ENCODE measurements at regions not wholly inside any gene's neighbourhood (a gene's known extent, or its start where the extent isn't known, plus 50 kb on each side); places are given as distances from the start of the nearest gene placed in this dataset.

DNA sequence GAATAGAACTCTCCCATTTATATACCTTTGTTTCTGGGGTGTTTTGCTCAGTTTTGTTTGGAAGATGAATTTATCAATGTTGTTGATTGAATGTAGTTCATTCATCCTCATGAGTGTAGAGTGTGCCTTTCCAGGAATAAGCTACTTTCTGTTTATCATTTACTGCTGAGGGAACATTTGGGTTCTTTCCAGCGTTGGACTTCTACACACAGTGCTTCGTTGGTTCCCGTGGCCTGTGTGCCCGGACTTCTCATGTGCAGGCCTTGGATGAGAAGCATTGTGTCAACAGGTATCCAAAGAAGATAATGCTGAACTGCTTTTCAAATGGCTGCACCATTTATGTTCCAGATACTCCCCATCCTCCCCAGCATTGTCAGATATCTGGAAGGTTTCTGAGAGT lies 107.6 kb upstream of the TNS3 start:
- H3K9me2 ChIP-seq (ENCODE audit: insufficient read depth, low read length) = no peaks in the 10 kb centered on the region
- no peaks in the 10 kb centered on the region for H4K20me1 ChIP-seq (ENCODE audit: insufficient read depth, low read length)
- intact Hi-C loops (cut with micrococcal nuclease; ENCODE audit: unreplicated experiment) = no loop called here
- H3K4me3 ChIP-seq (ENCODE audit: low read depth, low read length, poor library complexity, severe bottlenecking) = no peak overlapping the region
- no peaks in the 10 kb centered on the region for H3K9me3 ChIP-seq (ENCODE audit: low read length)
- H2AFZ ChIP-seq (ENCODE audit: low read length) = no peak overlapping the region
- no TSS peak for BruUV-seq (replicated peaks)
- POLR2A ChIA-PET = interaction anchor here (0.6 to 1.9 kb wide), 5 partner anchors 9 to 446 kb away, joined by 3 to 9 read pairs (median 3); no protein-coding TSS in a partner anchor
- no peak for DNase-seq (ENCODE audit: low spot score)
- H3K27ac ChIP-seq (ENCODE audit: low read depth, low read length, poor library complexity, severe bottlenecking) = no peak overlapping the region
- TF ChIP-seq, protein P1, sequence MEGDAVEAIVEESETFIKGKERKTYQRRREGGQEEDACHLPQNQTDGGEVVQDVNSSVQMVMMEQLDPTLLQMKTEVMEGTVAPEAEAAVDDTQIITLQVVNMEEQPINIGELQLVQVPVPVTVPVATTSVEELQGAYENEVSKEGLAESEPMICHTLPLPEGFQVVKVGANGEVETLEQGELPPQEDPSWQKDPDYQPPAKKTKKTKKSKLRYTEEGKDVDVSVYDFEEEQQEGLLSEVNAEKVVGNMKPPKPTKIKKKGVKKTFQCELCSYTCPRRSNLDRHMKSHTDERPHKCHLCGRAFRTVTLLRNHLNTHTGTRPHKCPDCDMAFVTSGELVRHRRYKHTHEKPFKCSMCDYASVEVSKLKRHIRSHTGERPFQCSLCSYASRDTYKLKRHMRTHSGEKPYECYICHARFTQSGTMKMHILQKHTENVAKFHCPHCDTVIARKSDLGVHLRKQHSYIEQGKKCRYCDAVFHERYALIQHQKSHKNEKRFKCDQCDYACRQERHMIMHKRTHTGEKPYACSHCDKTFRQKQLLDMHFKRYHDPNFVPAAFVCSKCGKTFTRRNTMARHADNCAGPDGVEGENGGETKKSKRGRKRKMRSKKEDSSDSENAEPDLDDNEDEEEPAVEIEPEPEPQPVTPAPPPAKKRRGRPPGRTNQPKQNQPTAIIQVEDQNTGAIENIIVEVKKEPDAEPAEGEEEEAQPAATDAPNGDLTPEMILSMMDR (conservative IDR thresholded peaks at IDR 0.05; ENCODE audit: low read length) = no peak
- TF ChIP-seq EZH2phosphoT487 (IDR thresholded peaks at IDR 0.05; ENCODE audit: borderline replicate concordance, low read depth, low read length) = no peak
- CTCF ChIA-PET (ENCODE audit: unreplicated experiment) = interaction anchor here (0.9 kb wide), 1 partner anchor 12 kb away, joined by 3 read pairs; no protein-coding TSS in a partner anchor
- peaks cover 30% of the 10 kb centered on the region for H3K4me1 ChIP-seq (ENCODE audit: insufficient read depth, low read length, poor library complexity, severe bottlenecking)
- no peaks in the 10 kb centered on the region for H3K79me2 ChIP-seq (ENCODE audit: insufficient read depth, low read depth, low read length)
- H3K36me3 ChIP-seq (ENCODE audit: insufficient read depth, low read length) = no peaks in the 10 kb centered on the region; the same call in 1 of the 2 replicates
- 0 out of 2 replicates have a peak overlapping the region, but pooled peaks have one; percentile 8 for H3K4me2 ChIP-seq (ENCODE audit: low read length)

DNA sequence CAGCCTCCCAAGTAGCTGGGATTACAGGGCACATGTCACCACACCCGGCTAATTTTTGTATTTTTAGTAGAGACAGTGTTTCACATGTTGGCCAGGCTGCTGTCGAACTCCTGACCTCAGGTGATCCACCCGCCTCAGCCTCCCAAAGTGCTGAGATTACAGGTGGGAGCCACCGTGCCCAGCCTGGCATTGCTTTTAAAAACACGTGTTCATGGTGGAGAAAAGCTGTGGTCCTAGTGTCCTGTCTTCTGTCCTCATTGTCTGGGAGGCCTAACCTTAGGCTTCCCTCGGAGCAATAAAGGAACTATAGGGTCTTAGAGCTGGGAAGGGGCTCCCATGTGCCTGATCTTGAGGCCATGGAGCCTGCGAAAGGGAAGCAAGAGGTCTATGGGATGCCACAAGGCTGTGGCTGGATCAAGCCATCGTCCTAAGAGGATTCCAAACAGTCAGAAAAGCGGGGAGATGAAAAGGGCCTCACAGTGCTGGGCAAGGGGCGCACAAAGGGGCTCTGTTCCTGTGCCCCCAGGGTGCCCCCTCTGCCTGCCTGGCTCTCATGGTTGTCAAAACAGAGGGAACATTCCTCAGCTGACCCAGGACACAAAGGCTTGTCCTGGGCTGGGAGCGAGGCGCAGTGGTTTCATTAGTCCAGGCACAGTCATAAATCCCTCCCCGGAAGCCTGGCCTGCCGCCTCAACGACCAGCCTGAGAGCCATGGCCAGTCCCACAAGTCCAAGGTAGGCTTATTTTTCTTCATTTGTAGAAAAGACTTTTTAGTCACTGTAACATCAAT lies 106.6 kb upstream of the TNS3 start:
- no TSS peak for BruUV-seq (replicated peaks)
- H4K20me1 ChIP-seq (ENCODE audit: insufficient read depth, low read length) = no peaks in the 10 kb centered on the region
- TF ChIP-seq, protein P1 (conservative IDR thresholded peaks at IDR 0.05; ENCODE audit: low read length) = no peak
- TF ChIP-seq EZH2phosphoT487 (IDR thresholded peaks at IDR 0.05; ENCODE audit: borderline replicate concordance, low read depth, low read length) = no peak
- no peaks in the 10 kb centered on the region for H3K9me3 ChIP-seq (ENCODE audit: low read length)
- no peak overlapping the region for H3K4me2 ChIP-seq (ENCODE audit: low read length)
- POLR2A ChIA-PET = interaction anchor here (0.6 to 1.9 kb wide), 4 partner anchors 9 to 28 kb away, joined by 3 to 9 read pairs (median 3); no protein-coding TSS in a partner anchor
- CTCF ChIA-PET (ENCODE audit: unreplicated experiment) = no interaction called here
- no peak for DNase-seq (ENCODE audit: low spot score)
- intact Hi-C loops (cut with micrococcal nuclease; ENCODE audit: unreplicated experiment) = no loop called here
- H3K9me2 ChIP-seq (ENCODE audit: insufficient read depth, low read length) = no peaks in the 10 kb centered on the region
- H3K27ac ChIP-seq (ENCODE audit: low read depth, low read length, poor library complexity, severe bottlenecking) = no peak overlapping the region
- H3K4me1 ChIP-seq (ENCODE audit: insufficient read depth, low read length, poor library complexity, severe bottlenecking) = peaks cover 30% of the 10 kb centered on the region
- H3K4me3 ChIP-seq (ENCODE audit: low read depth, low read length, poor library complexity, severe bottlenecking) = no peak overlapping the region
- no peak overlapping the region for H2AFZ ChIP-seq (ENCODE audit: low read length)
- H3K79me2 ChIP-seq (ENCODE audit: insufficient read depth, low read depth, low read length) = no peaks in the 10 kb centered on the region
- H3K36me3 ChIP-seq (ENCODE audit: insufficient read depth, low read length) = no peaks in the 10 kb centered on the region; the same call in 1 of the 2 replicates

Measured in OCI-LY7 (cell line).